Vagina (tissue), 2 donors: ENCODE measurements at regions not wholly inside any gene's neighbourhood (a gene's known extent, or its start where the extent isn't known, plus 50 kb on each side); places are given as distances from the start of the nearest gene placed in this dataset.

Experiments used
- DNase-seq, 2 donors: peaks; one replicate each; pipeline ENCODE4 v3.0.0-alpha.2; 2017; ENCODE audit errors: extremely low spot score in 2 of 2
- H3K27ac ChIP-seq: fragments of 200-600 bp; sonication (generic); one replicate; pipeline ENCODE4 v1.5.1; 2019
- H3K27me3 ChIP-seq: fragments of 200-600 bp; sonication (generic); one replicate; pipeline ENCODE4 v1.5.1; 2019
- H3K36me3 ChIP-seq, 2 donors: fragments of 200-600 bp; sonication (generic); one replicate each; pipeline ENCODE4 v1.5.1; 2017 to 2019
- H3K4me1 ChIP-seq: fragments of 200-600 bp; sonication (generic); one replicate; pipeline ENCODE4 v1.5.1; 2019
- H3K4me3 ChIP-seq, 2 donors: fragments of 200-600 bp; sonication (generic); 1 replicate in 1 of 2; 2 replicates in 1 of 2; pipeline ENCODE4 v1.5.1; 2016 to 2019
- H3K9me3 ChIP-seq: fragments of 200-600 bp; sonication (generic); one replicate; pipeline ENCODE4 v1.5.1; 2019
- POLR2A ChIP-seq, 2 donors: fragments of 450-650 bp; IDR thresholded peaks; one replicate each; pipeline ENCODE4 v1.6.1; 2017; ENCODE audit warnings: antibody characterized with exemption in 2 of 2, mild to moderate bottlenecking in 2 of 2, moderate library complexity in 2 of 2
- POLR2AphosphoS5 ChIP-seq, 2 donors: sonication (generic); formaldehyde crosslinking; IDR thresholded peaks; one replicate each; pipeline ENCODE4 v1.9.0; 2017; ENCODE audit warnings: antibody characterized with exemption in 2 of 2, mild to moderate bottlenecking in 2 of 2, low read depth in 1 of 2; ENCODE audit not compliant: insufficient read depth in 1 of 2
- intact Hi-C: fragments of 100-400 bp; cut with DNase I; formaldehyde crosslinking; loops from one replicate; pipeline ENCODE4 v1.15.1; 2023
- TF ChIP-seq, protein P1 (sequence below), 3 experiments: fragments of 450-650 bp in 2 of 3; fragments of 200-600 bp in 1 of 3; sonication (generic) in 1 of 3; IDR thresholded peaks; one replicate each; pipeline ENCODE4 v1.5.1; 2017 to 2019; ENCODE audit warnings: antibody characterized with exemption in 3 of 3, mild to moderate bottlenecking in 2 of 3, moderate library complexity in 2 of 3

DNA sequence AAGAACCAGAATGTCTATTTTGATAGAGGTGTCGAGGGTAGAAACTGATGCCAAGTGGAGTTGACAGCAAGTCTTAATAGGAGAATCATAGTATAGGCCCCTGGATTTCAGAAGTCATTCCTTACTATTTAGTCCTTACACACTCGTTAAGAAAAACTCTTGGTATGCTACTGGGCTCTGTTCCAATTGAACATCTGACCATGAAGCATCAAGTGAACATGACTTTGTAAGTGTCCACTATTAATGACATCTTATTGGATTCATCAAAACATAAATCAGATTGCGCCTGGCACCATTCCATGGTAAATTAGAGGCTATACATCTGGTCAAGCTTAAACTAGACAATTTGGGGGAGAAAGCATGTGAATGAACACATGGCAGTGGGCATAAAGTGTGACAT, 1056.5 kb upstream of the EDIL3 start:
- no peaks in the 10 kb centered on the region for H3K36me3 ChIP-seq
- H3K4me3 ChIP-seq: no peak overlapping the region
- no peak for DNase-seq
- no peak overlapping the region for H3K27ac ChIP-seq
- TF ChIP-seq POLR2A (IDR thresholded peaks at IDR 0.05) (no peak), POLR2AphosphoS5 (IDR thresholded peaks at IDR 0.05; ENCODE audit: insufficient read depth in 1 of 2, low read depth in 1 of 2) (no peak)
- TF ChIP-seq, protein P1, sequence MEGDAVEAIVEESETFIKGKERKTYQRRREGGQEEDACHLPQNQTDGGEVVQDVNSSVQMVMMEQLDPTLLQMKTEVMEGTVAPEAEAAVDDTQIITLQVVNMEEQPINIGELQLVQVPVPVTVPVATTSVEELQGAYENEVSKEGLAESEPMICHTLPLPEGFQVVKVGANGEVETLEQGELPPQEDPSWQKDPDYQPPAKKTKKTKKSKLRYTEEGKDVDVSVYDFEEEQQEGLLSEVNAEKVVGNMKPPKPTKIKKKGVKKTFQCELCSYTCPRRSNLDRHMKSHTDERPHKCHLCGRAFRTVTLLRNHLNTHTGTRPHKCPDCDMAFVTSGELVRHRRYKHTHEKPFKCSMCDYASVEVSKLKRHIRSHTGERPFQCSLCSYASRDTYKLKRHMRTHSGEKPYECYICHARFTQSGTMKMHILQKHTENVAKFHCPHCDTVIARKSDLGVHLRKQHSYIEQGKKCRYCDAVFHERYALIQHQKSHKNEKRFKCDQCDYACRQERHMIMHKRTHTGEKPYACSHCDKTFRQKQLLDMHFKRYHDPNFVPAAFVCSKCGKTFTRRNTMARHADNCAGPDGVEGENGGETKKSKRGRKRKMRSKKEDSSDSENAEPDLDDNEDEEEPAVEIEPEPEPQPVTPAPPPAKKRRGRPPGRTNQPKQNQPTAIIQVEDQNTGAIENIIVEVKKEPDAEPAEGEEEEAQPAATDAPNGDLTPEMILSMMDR (IDR thresholded peaks at IDR 0.05): no peak
- no peaks in the 10 kb centered on the region for H3K9me3 ChIP-seq
- intact Hi-C loops: no loop called here
- no peaks in the 10 kb centered on the region for H3K4me1 ChIP-seq
- H3K27me3 ChIP-seq: no peaks in the 10 kb centered on the region

DNA sequence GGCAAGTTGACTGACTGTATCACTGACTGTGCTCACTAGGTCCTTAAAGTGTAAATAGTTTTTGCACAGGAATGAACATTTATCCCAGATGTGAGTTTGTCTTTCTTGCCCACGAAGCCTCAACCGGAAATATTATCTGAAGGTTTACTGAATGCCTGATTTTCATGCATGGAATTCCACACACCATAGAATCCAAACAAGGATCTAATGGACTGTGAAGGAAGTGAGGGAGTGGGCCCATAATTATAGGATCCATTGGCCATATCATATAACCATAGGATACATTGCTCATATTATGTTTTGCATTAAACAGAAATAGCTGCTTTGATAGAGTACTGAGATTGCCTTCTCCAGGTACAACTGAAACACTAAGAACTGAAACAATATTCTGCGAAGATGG, 1057.2 kb upstream of the EDIL3 start:
- DNase-seq: no peak
- Histone ChIP-seq H3K4me3 (no peak overlapping the region), H3K27ac (no peak overlapping the region), H3K4me1 (no peaks in the 10 kb centered on the region), H3K27me3 (no peaks in the 10 kb centered on the region), H3K9me3 (no peaks in the 10 kb centered on the region), H3K36me3 (no peaks in the 10 kb centered on the region)
- intact Hi-C loops: no loop called here
- no peak for TF ChIP-seq POLR2A (IDR thresholded peaks at IDR 0.05)
- TF ChIP-seq, protein P1 (IDR thresholded peaks at IDR 0.05): no peak
- no peak for TF ChIP-seq POLR2AphosphoS5 (IDR thresholded peaks at IDR 0.05; ENCODE audit: insufficient read depth in 1 of 2, low read depth in 1 of 2)

DNA sequence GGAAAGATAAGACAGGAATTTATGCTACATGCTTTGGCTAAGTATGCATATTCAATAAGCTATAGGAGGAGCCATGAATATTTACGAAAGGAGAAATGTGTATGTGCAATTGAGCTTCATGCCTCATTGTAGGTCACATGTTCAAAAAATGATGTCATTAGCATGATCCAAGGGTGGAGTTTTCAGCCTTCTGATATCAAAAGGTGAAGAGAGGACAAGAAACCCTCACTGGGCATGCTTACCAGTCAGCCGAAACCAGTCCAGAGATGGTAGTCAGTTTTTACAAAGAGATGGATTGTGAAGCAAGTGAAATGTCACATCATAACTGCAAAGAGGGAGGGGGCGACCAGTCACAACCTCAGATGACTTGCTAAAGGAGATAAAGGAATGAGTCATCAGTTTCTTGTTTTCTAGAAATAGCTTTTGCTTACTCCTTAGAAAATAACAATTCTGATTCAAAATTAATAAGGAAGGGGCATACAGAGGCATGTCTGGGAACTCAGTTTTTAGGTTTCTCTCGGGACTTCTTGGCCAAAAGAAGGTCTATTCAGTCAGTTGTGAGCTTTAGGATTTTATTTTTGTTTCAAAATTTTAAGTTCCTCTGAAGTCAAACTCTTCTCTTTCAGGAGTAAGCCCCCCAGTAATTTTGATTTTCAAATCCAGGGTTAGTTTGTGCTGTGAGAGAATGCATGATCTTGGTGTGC, 1067.8 kb upstream of the EDIL3 start:
- H3K9me3 ChIP-seq: no peaks in the 10 kb centered on the region
- no peak overlapping the region for H3K4me3 ChIP-seq
- TF ChIP-seq POLR2AphosphoS5 (IDR thresholded peaks at IDR 0.05; ENCODE audit: insufficient read depth in 1 of 2, low read depth in 1 of 2) (no peak), POLR2A (IDR thresholded peaks at IDR 0.05) (no peak)
- TF ChIP-seq, protein P1 (IDR thresholded peaks at IDR 0.05): no peak
- H3K4me1 ChIP-seq: no peaks in the 10 kb centered on the region
- no peaks in the 10 kb centered on the region for H3K36me3 ChIP-seq
- no peaks in the 10 kb centered on the region for H3K27me3 ChIP-seq
- no peak for DNase-seq
- intact Hi-C loops: no loop called here
- H3K27ac ChIP-seq: no peak overlapping the region

DNA sequence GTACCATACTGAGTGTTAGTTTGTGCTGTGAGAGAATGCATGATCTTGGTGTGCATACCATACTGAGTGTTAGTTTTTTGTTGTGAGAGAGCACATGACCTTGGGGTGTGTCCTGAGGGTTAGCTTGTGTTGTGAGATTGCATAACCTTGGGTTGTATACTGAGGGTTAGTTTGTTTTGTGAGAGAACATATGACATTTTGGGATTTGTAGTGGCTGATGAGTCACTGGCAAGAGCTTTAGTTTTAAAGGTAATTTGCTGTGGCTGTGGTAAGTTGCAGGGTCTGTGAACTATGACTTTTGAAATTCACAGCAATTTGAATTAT, 1068.3 kb upstream of the EDIL3 start:
- intact Hi-C loops: no loop called here
- no peaks in the 10 kb centered on the region for H3K27me3 ChIP-seq
- TF ChIP-seq, protein P1 (IDR thresholded peaks at IDR 0.05): no peak
- no peak for TF ChIP-seq POLR2AphosphoS5 (IDR thresholded peaks at IDR 0.05; ENCODE audit: insufficient read depth in 1 of 2, low read depth in 1 of 2)
- no peak for TF ChIP-seq POLR2A (IDR thresholded peaks at IDR 0.05)
- H3K4me1 ChIP-seq: no peaks in the 10 kb centered on the region
- DNase-seq: no peak
- H3K9me3 ChIP-seq: no peaks in the 10 kb centered on the region
- H3K36me3 ChIP-seq: no peaks in the 10 kb centered on the region
- H3K4me3 ChIP-seq: no peak overlapping the region
- H3K27ac ChIP-seq: no peak overlapping the region

DNA sequence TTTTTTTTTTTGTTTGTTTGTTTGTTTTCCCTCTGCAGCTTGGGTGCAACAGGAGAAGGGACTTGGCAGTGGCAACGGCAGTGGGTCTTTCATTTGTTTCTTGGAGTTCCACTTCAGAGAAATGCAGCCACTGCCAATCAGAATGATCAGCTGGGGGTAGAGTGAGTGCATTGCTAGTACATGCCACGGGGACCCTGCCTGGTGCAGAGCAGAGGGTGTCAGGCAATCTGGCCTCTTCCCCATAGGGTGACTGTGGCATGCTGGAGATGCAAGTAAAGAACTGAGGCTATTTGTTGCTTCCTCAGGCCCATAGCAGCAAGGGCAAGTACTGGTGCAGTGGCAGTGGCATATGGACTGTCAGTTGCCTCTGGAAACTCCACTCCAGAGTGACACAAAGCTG, 1073.6 kb upstream of the EDIL3 start:
- no peaks in the 10 kb centered on the region for H3K36me3 ChIP-seq
- H3K4me1 ChIP-seq: no peaks in the 10 kb centered on the region
- H3K27me3 ChIP-seq: no peaks in the 10 kb centered on the region
- no peak for DNase-seq
- H3K9me3 ChIP-seq: no peaks in the 10 kb centered on the region
- no peak overlapping the region for H3K4me3 ChIP-seq
- intact Hi-C loops: no loop called here
- TF ChIP-seq POLR2AphosphoS5 (IDR thresholded peaks at IDR 0.05; ENCODE audit: insufficient read depth in 1 of 2, low read depth in 1 of 2) (no peak), POLR2A (IDR thresholded peaks at IDR 0.05) (no peak)
- TF ChIP-seq, protein P1 (IDR thresholded peaks at IDR 0.05): no peak
- no peak overlapping the region for H3K27ac ChIP-seq
